ENCODE measurements at regions not wholly inside any gene's neighbourhood (a gene's known extent, or its start where the extent isn't known, plus 50 kb on each side); places are given as distances from the start of the nearest gene placed in this dataset.

- H3K27me3 ChIP-seq (ENCODE audit: control insufficient read depth in 3 of 3, insufficient read depth in 3 of 3, low read length in 3 of 3): no peaks in the 10 kb centered on the region
- H3K4me3 ChIP-seq (ENCODE audit: low read depth in 1 of 3, low read length in 3 of 3): no peak overlapping the region
- WGBS, 3 donors: 63 to 85% (median 76%) methylated on average over 1 of the region's 1 CpG
- peaks cover 0 to 14% (median 0%) of the 10 kb centered on the region in 3 donors for H3K4me1 ChIP-seq (ENCODE audit: control insufficient read depth in 3 of 3, insufficient read depth in 2 of 3, low read depth in 1 of 3, low read length in 2 of 3)
- FAIRE-seq (no peak), DNase-seq (peak in 1 of 2 donors; percentile 44)
- H3K27ac ChIP-seq (ENCODE audit: low read depth in 1 of 3, low read length in 2 of 3): no peak overlapping the region
- H3K9me3 ChIP-seq (ENCODE audit: control insufficient read depth in 2 of 2, insufficient read depth in 1 of 2, low read depth in 1 of 2, low read length in 1 of 2): no peaks in the 10 kb centered on the region
- H3K36me3 ChIP-seq (ENCODE audit: control insufficient read depth in 3 of 3, insufficient read depth in 2 of 3, low read depth in 1 of 3, low read length in 3 of 3): no peaks in the 10 kb centered on the region
These were observed 91.2 kb upstream of the AHR start for GRCh38 chr7:17207220-17207619.

DNA sequence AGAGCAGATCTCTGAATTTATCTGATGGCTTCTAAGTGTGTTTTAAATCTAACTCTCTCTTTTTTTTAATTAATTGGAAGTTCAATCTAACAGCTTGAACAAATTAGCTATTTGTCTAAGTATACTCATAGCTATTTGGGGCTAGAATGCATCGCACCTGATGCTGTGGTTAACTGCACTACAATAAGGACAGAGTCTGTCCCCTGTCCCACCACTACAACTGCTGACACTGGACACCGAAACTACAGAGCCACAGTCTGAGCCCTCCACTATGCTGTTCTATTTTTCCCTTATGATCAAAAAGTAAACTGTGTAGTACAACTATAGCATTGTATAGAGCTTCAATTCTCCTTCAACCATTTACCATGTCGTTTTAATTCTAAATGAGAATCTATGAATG is 89.4 kb upstream of the AHR start:
- Histone ChIP-seq H3K4me3 (ENCODE audit: low read depth in 1 of 3, low read length in 3 of 3) (no peak overlapping the region), H3K27me3 (ENCODE audit: control insufficient read depth in 3 of 3, insufficient read depth in 3 of 3, low read length in 3 of 3) (no peaks in the 10 kb centered on the region), H3K9me3 (ENCODE audit: control insufficient read depth in 2 of 2, insufficient read depth in 1 of 2, low read depth in 1 of 2, low read length in 1 of 2) (no peaks in the 10 kb centered on the region), H3K4me1 (ENCODE audit: control insufficient read depth in 3 of 3, insufficient read depth in 2 of 3, low read depth in 1 of 3, low read length in 2 of 3) (peaks cover 0 to 14% (median 0%) of the 10 kb centered on the region in 3 donors), H3K36me3 (ENCODE audit: control insufficient read depth in 3 of 3, insufficient read depth in 2 of 3, low read depth in 1 of 3, low read length in 3 of 3) (no peaks in the 10 kb centered on the region), H3K27ac (ENCODE audit: low read depth in 1 of 3, low read length in 2 of 3) (no peak overlapping the region)
- FAIRE-seq: no peak
- WGBS, 3 donors: 68 to 92% (median 70%) methylated on average over 3 of the region's 3 CpGs
- DNase-seq: no peak

DNA sequence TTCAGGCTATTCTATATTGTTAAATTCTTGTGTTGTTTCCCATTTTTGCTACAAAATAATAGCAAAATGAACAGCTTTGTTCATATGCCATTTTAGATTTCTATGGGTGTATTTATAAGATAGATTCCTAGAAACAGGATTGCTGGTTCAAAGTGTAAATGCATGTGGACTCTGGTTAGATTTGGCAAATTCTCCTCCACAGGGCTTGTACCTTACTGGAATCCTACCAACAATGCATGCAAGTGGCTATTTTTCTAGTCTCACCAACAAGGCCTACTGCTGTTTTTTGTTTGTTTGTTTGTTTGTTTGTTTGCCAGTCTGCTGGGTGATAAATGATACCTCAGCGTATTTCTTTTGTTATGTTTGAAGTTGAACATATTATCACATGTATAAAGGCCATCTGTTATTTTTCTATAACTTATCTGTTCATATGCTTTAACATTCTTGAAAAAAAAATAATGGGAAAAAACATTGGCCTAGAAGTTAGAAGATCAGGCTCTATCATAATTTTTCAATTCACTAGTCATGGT is 87.1 kb upstream of the AHR start:
- DNase-seq (no peak), FAIRE-seq (no peak)
- Histone ChIP-seq H3K27ac (ENCODE audit: low read depth in 1 of 3, low read length in 2 of 3) (no peak overlapping the region), H3K36me3 (ENCODE audit: control insufficient read depth in 3 of 3, insufficient read depth in 2 of 3, low read depth in 1 of 3, low read length in 3 of 3) (no peaks in the 10 kb centered on the region), H3K4me3 (ENCODE audit: low read depth in 1 of 3, low read length in 3 of 3) (no peak overlapping the region), H3K4me1 (ENCODE audit: control insufficient read depth in 3 of 3, insufficient read depth in 2 of 3, low read depth in 1 of 3, low read length in 2 of 3) (peaks cover 0 to 5% (median 0%) of the 10 kb centered on the region in 3 donors), H3K27me3 (ENCODE audit: control insufficient read depth in 3 of 3, insufficient read depth in 3 of 3, low read length in 3 of 3) (no peaks in the 10 kb centered on the region), H3K9me3 (ENCODE audit: control insufficient read depth in 2 of 2, insufficient read depth in 1 of 2, low read depth in 1 of 2, low read length in 1 of 2) (peaks cover 0 to 8% of the 10 kb centered on the region in 2 donors)
- WGBS, 3 donors: 97 to 100% (median 98%) methylated on average over 1 of the region's 1 CpG

DNA sequence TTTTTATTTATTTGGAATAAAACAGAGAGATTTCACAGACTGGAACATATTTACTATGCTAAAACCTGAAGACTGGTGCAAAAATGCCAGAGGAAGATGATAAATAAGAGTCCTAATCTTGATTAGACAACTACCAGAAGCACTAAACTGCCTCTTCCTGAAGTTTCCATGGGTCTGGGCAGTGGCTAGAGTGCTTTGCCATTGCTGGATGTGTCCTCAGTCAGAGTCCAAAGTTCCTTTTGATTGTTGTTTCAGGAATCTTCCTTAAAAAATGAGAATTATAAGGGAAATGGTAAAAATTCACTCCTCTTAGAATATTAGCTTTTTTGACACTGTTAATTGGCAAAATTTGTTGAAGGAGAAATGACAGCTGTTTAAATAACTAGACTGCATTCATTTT is 86.3 kb upstream of the AHR start:
- FAIRE-seq (no peak), DNase-seq (peak in 1 of 2 donors; percentile 24)
- Histone ChIP-seq H3K36me3 (ENCODE audit: control insufficient read depth in 3 of 3, insufficient read depth in 2 of 3, low read depth in 1 of 3, low read length in 3 of 3) (no peaks in the 10 kb centered on the region), H3K27ac (ENCODE audit: low read depth in 1 of 3, low read length in 2 of 3) (no peak overlapping the region), H3K4me1 (ENCODE audit: control insufficient read depth in 3 of 3, insufficient read depth in 2 of 3, low read depth in 1 of 3, low read length in 2 of 3) (peaks cover 0 to 4% (median 0%) of the 10 kb centered on the region in 3 donors), H3K9me3 (ENCODE audit: control insufficient read depth in 2 of 2, insufficient read depth in 1 of 2, low read depth in 1 of 2, low read length in 1 of 2) (peaks cover 0 to 8% of the 10 kb centered on the region in 2 donors), H3K27me3 (ENCODE audit: control insufficient read depth in 3 of 3, insufficient read depth in 3 of 3, low read length in 3 of 3) (no peaks in the 10 kb centered on the region), H3K4me3 (ENCODE audit: low read depth in 1 of 3, low read length in 3 of 3) (no peak overlapping the region)

DNA sequence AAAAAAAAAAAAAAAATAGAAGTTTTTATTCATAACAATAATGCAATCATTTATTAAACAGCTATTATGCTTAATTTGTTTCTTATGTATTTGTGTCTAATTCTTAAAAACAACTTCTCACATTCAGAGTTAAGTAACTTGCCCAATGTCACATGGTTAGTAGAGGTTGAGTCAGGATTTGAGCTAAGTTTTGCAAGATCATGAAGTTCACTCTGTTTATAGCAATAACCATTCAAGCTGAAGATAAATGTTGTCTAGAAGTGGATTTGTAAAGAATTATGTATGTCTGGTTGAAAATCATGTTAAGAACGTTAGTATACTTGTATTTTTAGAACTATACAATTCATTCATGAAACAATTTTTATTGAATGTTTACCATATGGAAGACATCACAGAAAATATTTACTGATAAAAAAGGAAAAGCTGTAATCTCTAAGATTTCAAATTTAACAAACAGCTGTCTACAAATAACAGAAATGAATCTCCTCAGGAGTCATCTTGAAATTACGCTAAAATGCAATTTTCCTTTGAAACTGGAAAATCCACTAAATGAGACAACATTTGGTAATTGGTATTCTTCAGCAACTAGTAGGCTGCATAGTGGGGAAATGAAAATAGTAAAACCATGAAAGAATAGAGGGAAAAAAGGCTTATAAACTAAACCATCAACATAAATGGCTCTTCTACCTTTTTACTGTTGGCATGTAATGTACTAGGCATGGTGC is 70.5 kb upstream of the AHR start:
- DNase-seq: no peak
- 83 to 86% (median 83%) methylated on average over 2 of the region's 2 CpGs for WGBS, 3 donors
- no peaks in the 10 kb centered on the region for H3K27me3 ChIP-seq (ENCODE audit: control insufficient read depth in 3 of 3, insufficient read depth in 3 of 3, low read length in 3 of 3)

GRCh38 chr7:17229228-17229627 is 69.2 kb upstream of the AHR start:
- WGBS, 3 donors: 79 to 91% (median 91%) methylated on average over 2 of the region's 2 CpGs
- H3K36me3 ChIP-seq (ENCODE audit: control insufficient read depth in 3 of 3, insufficient read depth in 2 of 3, low read depth in 1 of 3, low read length in 3 of 3): no peaks in the 10 kb centered on the region
- H3K27ac ChIP-seq (ENCODE audit: low read depth in 1 of 3, low read length in 2 of 3): no peak overlapping the region
- FAIRE-seq: no peak
- no peaks in the 10 kb centered on the region for H3K9me3 ChIP-seq (ENCODE audit: control insufficient read depth in 2 of 2, insufficient read depth in 1 of 2, low read depth in 1 of 2, low read length in 1 of 2)
- H3K27me3 ChIP-seq (ENCODE audit: control insufficient read depth in 3 of 3, insufficient read depth in 3 of 3, low read length in 3 of 3): no peaks in the 10 kb centered on the region
- DNase-seq: peak in 1 of 2 donors; percentile 43
- no peaks in the 10 kb centered on the region for H3K4me1 ChIP-seq (ENCODE audit: control insufficient read depth in 3 of 3, insufficient read depth in 2 of 3, low read depth in 1 of 3, low read length in 2 of 3)
- no peak overlapping the region for H3K4me3 ChIP-seq (ENCODE audit: low read depth in 1 of 3, low read length in 3 of 3)

More for the DNA sequence above, 70.5 kb upstream of the AHR start:
- no peak for FAIRE-seq
- no peaks in the 10 kb centered on the region for H3K4me1 ChIP-seq (ENCODE audit: control insufficient read depth in 3 of 3, insufficient read depth in 2 of 3, low read depth in 1 of 3, low read length in 2 of 3)
- no peak overlapping the region for H3K27ac ChIP-seq (ENCODE audit: low read depth in 1 of 3, low read length in 2 of 3)
- no peak overlapping the region for H3K4me3 ChIP-seq (ENCODE audit: low read depth in 1 of 3, low read length in 3 of 3)
- no peaks in the 10 kb centered on the region for H3K9me3 ChIP-seq (ENCODE audit: control insufficient read depth in 2 of 2, insufficient read depth in 1 of 2, low read depth in 1 of 2, low read length in 1 of 2)
- no peaks in the 10 kb centered on the region for H3K36me3 ChIP-seq (ENCODE audit: control insufficient read depth in 3 of 3, insufficient read depth in 2 of 3, low read depth in 1 of 3, low read length in 3 of 3)

DNA sequence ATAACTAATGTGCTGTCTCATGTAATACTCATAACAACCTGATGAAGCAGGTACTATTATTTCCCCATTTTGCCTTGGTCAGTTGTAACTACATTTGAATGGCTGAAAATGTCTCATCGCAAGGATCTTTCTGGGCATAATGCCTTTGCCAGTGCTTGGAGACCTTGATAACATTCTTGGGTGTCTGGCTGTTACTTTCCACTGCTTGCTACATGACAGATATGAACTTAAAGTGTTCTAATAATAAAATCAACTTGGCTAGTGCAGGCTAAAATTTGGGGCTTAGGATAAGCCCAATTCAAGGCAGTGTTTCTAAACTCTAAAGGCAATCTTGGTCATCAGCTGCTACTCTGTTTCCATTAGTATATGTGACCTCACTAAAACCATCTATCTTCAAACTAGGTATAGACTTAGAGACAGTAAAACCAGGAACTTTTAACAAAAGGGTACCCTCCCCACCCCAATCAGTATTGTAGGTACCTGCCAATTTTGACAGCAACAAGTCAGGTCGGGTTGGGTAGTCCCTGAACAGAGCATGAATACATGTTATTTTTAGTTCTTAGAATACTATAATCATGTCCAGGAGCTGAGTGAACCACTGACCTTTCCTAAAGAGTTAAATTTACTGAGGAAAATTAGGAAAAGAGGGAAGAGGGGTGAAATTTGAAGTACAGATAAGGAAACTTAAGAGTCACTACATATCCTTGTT is 68.2 kb upstream of the AHR start:
- H3K4me3 ChIP-seq (ENCODE audit: low read depth in 1 of 3, low read length in 3 of 3): no peak overlapping the region
- WGBS, 3 donors: 73 to 82% (median 79%) methylated on average over 2 of the region's 2 CpGs

GRCh38 chr7:17233603-17234002 is 64.8 kb upstream of the AHR start:
- Histone ChIP-seq H3K27ac (ENCODE audit: low read depth in 1 of 3, low read length in 2 of 3) (no peak overlapping the region), H3K4me1 (ENCODE audit: control insufficient read depth in 3 of 3, insufficient read depth in 2 of 3, low read depth in 1 of 3, low read length in 2 of 3) (no peaks in the 10 kb centered on the region), H3K9me3 (ENCODE audit: control insufficient read depth in 2 of 2, insufficient read depth in 1 of 2, low read depth in 1 of 2, low read length in 1 of 2) (no peaks in the 10 kb centered on the region), H3K36me3 (ENCODE audit: control insufficient read depth in 3 of 3, insufficient read depth in 2 of 3, low read depth in 1 of 3, low read length in 3 of 3) (no peaks in the 10 kb centered on the region), H3K27me3 (ENCODE audit: control insufficient read depth in 3 of 3, insufficient read depth in 3 of 3, low read length in 3 of 3) (no peaks in the 10 kb centered on the region), H3K4me3 (ENCODE audit: low read depth in 1 of 3, low read length in 3 of 3) (no peak overlapping the region)
- 62 to 81% (median 79%) methylated on average over 2 of the region's 2 CpGs for WGBS, 3 donors
- DNase-seq: no peak
- no peak for FAIRE-seq

More for the DNA sequence above, 68.2 kb upstream of the AHR start:
- Histone ChIP-seq H3K36me3 (ENCODE audit: control insufficient read depth in 3 of 3, insufficient read depth in 2 of 3, low read depth in 1 of 3, low read length in 3 of 3) (no peaks in the 10 kb centered on the region), H3K4me1 (ENCODE audit: control insufficient read depth in 3 of 3, insufficient read depth in 2 of 3, low read depth in 1 of 3, low read length in 2 of 3) (no peaks in the 10 kb centered on the region), H3K27ac (ENCODE audit: low read depth in 1 of 3, low read length in 2 of 3) (no peak overlapping the region), H3K9me3 (ENCODE audit: control insufficient read depth in 2 of 2, insufficient read depth in 1 of 2, low read depth in 1 of 2, low read length in 1 of 2) (no peaks in the 10 kb centered on the region), H3K27me3 (ENCODE audit: control insufficient read depth in 3 of 3, insufficient read depth in 3 of 3, low read length in 3 of 3) (no peaks in the 10 kb centered on the region)
- no peak for FAIRE-seq
- DNase-seq: no peak

Data from small intestine (tissue), 7 donors.